Tibial nerve (tissue), 4 donors: ENCODE measurements at regions not wholly inside any gene's neighbourhood (a gene's known extent, or its start where the extent isn't known, plus 50 kb on each side); places are given as distances from the start of the nearest gene placed in this dataset.

Experiments
- CTCF ChIP-seq, 5 experiments: fragments of 200-600 bp in 3 of 5; fragments of 450-650 bp in 2 of 5; sonication (generic) in 3 of 5; IDR thresholded peaks; one replicate each; pipeline ENCODE4 v1.5.1; 2016 to 2019; ENCODE audit warnings: antibody characterized with exemption in 5 of 5, mild to moderate bottlenecking in 3 of 5, moderate library complexity in 2 of 5
- EP300 ChIP-seq, 2 donors: sonication (generic); formaldehyde crosslinking; IDR thresholded peaks; one replicate each; pipeline ENCODE4 v1.6.1; 2017; ENCODE audit warnings: antibody characterized with exemption in 2 of 2, mild to moderate bottlenecking in 1 of 2
- POLR2A ChIP-seq, 2 donors: fragments of 450-650 bp; IDR thresholded peaks; one replicate each; pipeline ENCODE4 v1.6.1; 2017; ENCODE audit warnings: antibody characterized with exemption in 2 of 2, mild to moderate bottlenecking in 2 of 2, moderate library complexity in 2 of 2

- TF ChIP-seq CTCF (IDR thresholded peaks at IDR 0.05) (no peak), EP300 (IDR thresholded peaks at IDR 0.05) (no peak), POLR2A (IDR thresholded peaks at IDR 0.05) (no peak)
These were observed 1989.0 kb downstream of the C4orf33 start for GRCh38 chr4:131084997-131085396.
